HEK293 (cell line): ENCODE measurements at regions not wholly inside any gene's neighbourhood (a gene's known extent, or its start where the extent isn't known, plus 50 kb on each side); places are given as distances from the start of the nearest gene placed in this dataset.

Experiments used
- MEIS1 ChIP-seq: sonication (generic); formaldehyde crosslinking; IDR thresholded peaks from 2 replicates; pipeline ENCODE4 v1.8.1; 2022; ENCODE audit warnings: missing genetic modification reagents, mild to moderate bottlenecking, borderline replicate concordance
- ZNF174 ChIP-seq: fragments of 450-650 bp; formaldehyde crosslinking; IDR thresholded peaks from 2 replicates; pipeline ENCODE4 v1.5.0; 2017; ENCODE audit warnings: missing biosample characterization, mild to moderate bottlenecking, missing genetic modification characterization
- ZNF214 ChIP-seq: fragments of 450-650 bp; formaldehyde crosslinking; IDR thresholded peaks from 2 replicates; pipeline ENCODE4 v1.5.1; 2017; ENCODE audit warnings: missing biosample characterization, mild to moderate bottlenecking, missing genetic modification characterization, borderline replicate concordance
- ZNF416 ChIP-seq: fragments of 450-650 bp; formaldehyde crosslinking; IDR thresholded peaks from 2 replicates; pipeline ENCODE4 v1.5.1; 2016; ENCODE audit warnings: missing biosample characterization, missing genetic modification characterization
- ZNF549 ChIP-seq: fragments of 450-650 bp; IDR thresholded peaks from 2 replicates; pipeline ENCODE4 v1.5.1; 2018; ENCODE audit warnings: missing biosample characterization, missing genetic modification characterization, mild to moderate bottlenecking, inconsistent platforms, moderate library complexity
- ZNF76 ChIP-seq: fragments of 450-650 bp; formaldehyde crosslinking; IDR thresholded peaks from 2 replicates; pipeline ENCODE4; 2016; ENCODE audit warnings: low read depth, missing biosample characterization, missing genetic modification characterization, borderline replicate concordance
- ZNF785 ChIP-seq: fragments of 450-650 bp; formaldehyde crosslinking; IDR thresholded peaks from 2 replicates; pipeline ENCODE4 v1.5.1; 2016; ENCODE audit warnings: missing biosample characterization, missing genetic modification characterization
- TF ChIP-seq, protein P1 (sequence below): IDR thresholded peaks from 2 replicates; pipeline ENCODE4 v1.6.1; 2011; ENCODE audit warnings: mild to moderate bottlenecking, low read depth, low read length, borderline replicate concordance
- TF ChIP-seq, protein P2 (sequence below): fragments of 450-650 bp; formaldehyde crosslinking; IDR thresholded peaks from 2 replicates; pipeline ENCODE4 v1.5.1; 2016; ENCODE audit warnings: missing biosample characterization, missing genetic modification characterization

DNA sequence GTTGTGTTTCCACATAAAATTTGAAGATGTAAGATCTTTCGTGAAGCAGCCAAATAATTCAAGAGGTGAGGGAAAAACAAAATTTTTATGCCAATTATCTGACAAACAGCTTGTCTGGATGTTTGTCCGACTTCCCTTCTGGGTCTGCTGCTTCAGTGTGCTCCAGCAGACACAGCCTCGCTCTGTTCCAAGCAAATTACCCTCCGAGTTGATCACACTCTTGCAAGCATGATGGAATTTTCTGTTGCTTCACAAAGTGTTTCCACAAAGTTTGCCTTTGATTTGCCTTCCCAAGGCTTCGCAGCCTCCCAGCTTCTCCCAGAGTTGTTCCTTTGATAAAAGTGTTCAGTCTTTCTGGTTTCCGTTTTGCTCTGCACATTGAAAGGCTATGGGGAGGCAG, 78.4 kb upstream of the SEZ6L start:
- TF ChIP-seq ZNF76 (tag by site-specific recombination) (no peak), ZNF214 (tag by site-specific recombination) (no peak), ZNF416 (tag by site-specific recombination) (no peak), MEIS1 (CRISPR knock-in tag) (no peak), ZNF174 (tag by site-specific recombination) (no peak), ZNF785 (tag by site-specific recombination) (no peak), ZNF549 (tag by site-specific recombination) (no peak)
- TF ChIP-seq, protein P1, sequence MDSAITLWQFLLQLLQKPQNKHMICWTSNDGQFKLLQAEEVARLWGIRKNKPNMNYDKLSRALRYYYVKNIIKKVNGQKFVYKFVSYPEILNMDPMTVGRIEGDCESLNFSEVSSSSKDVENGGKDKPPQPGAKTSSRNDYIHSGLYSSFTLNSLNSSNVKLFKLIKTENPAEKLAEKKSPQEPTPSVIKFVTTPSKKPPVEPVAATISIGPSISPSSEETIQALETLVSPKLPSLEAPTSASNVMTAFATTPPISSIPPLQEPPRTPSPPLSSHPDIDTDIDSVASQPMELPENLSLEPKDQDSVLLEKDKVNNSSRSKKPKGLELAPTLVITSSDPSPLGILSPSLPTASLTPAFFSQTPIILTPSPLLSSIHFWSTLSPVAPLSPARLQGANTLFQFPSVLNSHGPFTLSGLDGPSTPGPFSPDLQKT = no peak
- TF ChIP-seq, protein P2, sequence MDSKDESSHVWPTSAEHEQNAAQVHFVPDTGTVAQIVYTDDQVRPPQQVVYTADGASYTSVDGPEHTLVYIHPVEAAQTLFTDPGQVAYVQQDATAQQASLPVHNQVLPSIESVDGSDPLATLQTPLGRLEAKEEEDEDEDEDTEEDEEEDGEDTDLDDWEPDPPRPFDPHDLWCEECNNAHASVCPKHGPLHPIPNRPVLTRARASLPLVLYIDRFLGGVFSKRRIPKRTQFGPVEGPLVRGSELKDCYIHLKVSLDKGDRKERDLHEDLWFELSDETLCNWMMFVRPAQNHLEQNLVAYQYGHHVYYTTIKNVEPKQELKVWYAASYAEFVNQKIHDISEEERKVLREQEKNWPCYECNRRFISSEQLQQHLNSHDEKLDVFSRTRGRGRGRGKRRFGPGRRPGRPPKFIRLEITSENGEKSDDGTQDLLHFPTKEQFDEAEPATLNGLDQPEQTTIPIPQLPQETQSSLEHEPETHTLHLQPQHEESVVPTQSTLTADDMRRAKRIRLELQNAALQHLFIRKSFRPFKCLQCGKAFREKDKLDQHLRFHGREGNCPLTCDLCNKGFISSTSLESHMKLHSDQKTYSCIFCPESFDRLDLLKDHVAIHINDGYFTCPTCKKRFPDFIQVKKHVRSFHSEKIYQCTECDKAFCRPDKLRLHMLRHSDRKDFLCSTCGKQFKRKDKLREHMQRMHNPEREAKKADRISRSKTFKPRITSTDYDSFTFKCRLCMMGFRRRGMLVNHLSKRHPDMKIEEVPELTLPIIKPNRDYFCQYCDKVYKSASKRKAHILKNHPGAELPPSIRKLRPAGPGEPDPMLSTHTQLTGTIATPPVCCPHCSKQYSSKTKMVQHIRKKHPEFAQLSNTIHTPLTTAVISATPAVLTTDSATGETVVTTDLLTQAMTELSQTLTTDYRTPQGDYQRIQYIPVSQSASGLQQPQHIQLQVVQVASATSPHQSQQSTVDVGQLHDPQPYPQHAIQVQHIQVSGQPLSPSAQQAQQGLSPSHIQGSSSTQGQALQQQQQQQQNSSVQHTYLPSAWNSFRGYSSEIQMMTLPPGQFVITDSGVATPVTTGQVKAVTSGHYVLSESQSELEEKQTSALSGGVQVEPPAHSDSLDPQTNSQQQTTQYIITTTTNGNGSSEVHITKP = no peak
